Activated naive CD8-positive, alpha-beta T cell treated with anti-CD3 and anti-CD28 coated beads, Interleukin-2, amount 10 ng/mL, durations not matched to agents 7 days and 5 days (primary cell): ENCODE measurements at regions not wholly inside any gene's neighbourhood (a gene's known extent, or its start where the extent isn't known, plus 50 kb on each side); places are given as distances from the start of the nearest gene placed in this dataset.

Source experiments
- ATAC-seq: fragments of 150-1000 bp; cut with Tn5 transposase; one replicate; pipeline ENCODE4 v1.10.0; 2021; ENCODE audit warnings: low read depth, moderate library complexity
- POLR2A ChIA-PET: fragments of 350-600 bp; sonication (Branson Sonifier 250); formaldehyde crosslinking; loops from one replicate; lab custom pipeline; 2021; ENCODE audit warnings: antibody characterized with exemption; lab: Charles Lee
- DNase-seq: peaks from one replicate; pipeline ENCODE4 v3.0.0; 2021
- H3K27ac Mint-ChIP-seq: one replicate; pipeline ENCODE4 v1.8.0; 2022; ENCODE audit warnings: mild to moderate bottlenecking, mixed read lengths
- H3K27me3 Mint-ChIP-seq: one replicate; pipeline ENCODE4 v1.8.0; 2022; ENCODE audit warnings: mild to moderate bottlenecking, moderate library complexity, mixed read lengths
- H3K36me3 Mint-ChIP-seq: one replicate; pipeline ENCODE4 v1.8.0; 2021; ENCODE audit warnings: mild to moderate bottlenecking, mixed read lengths
- H3K4me1 Mint-ChIP-seq: one replicate; pipeline ENCODE4 v1.8.0; 2021; ENCODE audit warnings: mixed read lengths
- H3K4me3 Mint-ChIP-seq: one replicate; pipeline ENCODE4 v1.8.0; 2022; ENCODE audit warnings: mild to moderate bottlenecking, moderate library complexity, mixed read lengths
- H3K9me3 Mint-ChIP-seq: one replicate; pipeline ENCODE4 v1.8.0; 2021; ENCODE audit warnings: mixed read lengths

GRCh38 chr5:175365866-175366265, 78.1 kb downstream of the DRD1 start:
- ATAC-seq (no peak), DNase-seq (no peak)
- POLR2A ChIA-PET, result no interaction called here
- Mint-ChIP-seq H3K9me3 (no peaks in the 10 kb centered on the region), H3K4me1 (no peaks in the 10 kb centered on the region), H3K4me3 (no peak overlapping the region), H3K27ac (no peak overlapping the region), H3K27me3 (peaks cover 6% of the 10 kb centered on the region), H3K36me3 (no peaks in the 10 kb centered on the region)

GRCh38 chr5:175363300-175363699, 80.7 kb downstream of the DRD1 start:
- POLR2A ChIA-PET, result no interaction called here
- no peak overlapping the region for H3K27ac Mint-ChIP-seq
- H3K27me3 Mint-ChIP-seq, result peaks cover 9% of the 10 kb centered on the region
- H3K36me3 Mint-ChIP-seq, result no peaks in the 10 kb centered on the region
- H3K4me3 Mint-ChIP-seq, result no peak overlapping the region
- ATAC-seq (no peak), DNase-seq (no peak)
- H3K4me1 Mint-ChIP-seq, result no peaks in the 10 kb centered on the region
- no peaks in the 10 kb centered on the region for H3K9me3 Mint-ChIP-seq

- no peaks in the 10 kb centered on the region for H3K4me1 Mint-ChIP-seq
These were observed 86.0 kb downstream of the DRD1 start for GRCh38 chr5:175357995-175358394.

GRCh38 chr5:175356428-175356827, 87.6 kb downstream of the DRD1 start:
- no peak for ATAC-seq
- POLR2A ChIA-PET, result no interaction called here
- no peaks in the 10 kb centered on the region for H3K9me3 Mint-ChIP-seq

More at GRCh38 chr5:175357995-175358394, 86.0 kb downstream of the DRD1 start:
- Mint-ChIP-seq H3K27me3 (peaks cover 18% of the 10 kb centered on the region), H3K9me3 (no peaks in the 10 kb centered on the region), H3K36me3 (no peaks in the 10 kb centered on the region), H3K27ac (no peak overlapping the region), H3K4me3 (no peak overlapping the region)
- no peak for ATAC-seq
- no peak for DNase-seq
- POLR2A ChIA-PET, result no interaction called here

GRCh38 chr5:175354964-175355363, 89.0 kb downstream of the DRD1 start:
- Mint-ChIP-seq H3K36me3 (no peaks in the 10 kb centered on the region), H3K27me3 (peaks cover 10% of the 10 kb centered on the region), H3K9me3 (no peaks in the 10 kb centered on the region), H3K4me3 (no peak overlapping the region), H3K27ac (no peak overlapping the region), H3K4me1 (no peaks in the 10 kb centered on the region)
- POLR2A ChIA-PET, result interaction anchor here (0.6 kb wide), 1 partner anchor 13 kb away, joined by 3 read pairs; no protein-coding TSS in a partner anchor
- DNase-seq (no peak), ATAC-seq (no peak)

More at GRCh38 chr5:175356428-175356827, 87.6 kb downstream of the DRD1 start:
- no peak overlapping the region for H3K27ac Mint-ChIP-seq
- H3K4me1 Mint-ChIP-seq, result no peaks in the 10 kb centered on the region
- H3K4me3 Mint-ChIP-seq, result no peak overlapping the region
- peaks cover 15% of the 10 kb centered on the region for H3K27me3 Mint-ChIP-seq
- H3K36me3 Mint-ChIP-seq, result no peaks in the 10 kb centered on the region
- no peak for DNase-seq

GRCh38 chr5:175353926-175354325, 90.1 kb downstream of the DRD1 start:
- POLR2A ChIA-PET, result interaction anchor here (0.6 kb wide), 1 partner anchor 295 kb away, joined by 4 read pairs; no protein-coding TSS in a partner anchor
- H3K27ac Mint-ChIP-seq, result no peak overlapping the region

GRCh38 chr5:175351897-175352590, 91.9 kb downstream of the DRD1 start:
- H3K4me3 Mint-ChIP-seq, result no peak overlapping the region
- peaks cover 6% of the 10 kb centered on the region for H3K27me3 Mint-ChIP-seq
- H3K27ac Mint-ChIP-seq, result no peak overlapping the region
- no peaks in the 10 kb centered on the region for H3K4me1 Mint-ChIP-seq
- H3K36me3 Mint-ChIP-seq, result no peaks in the 10 kb centered on the region
- no peaks in the 10 kb centered on the region for H3K9me3 Mint-ChIP-seq
- POLR2A ChIA-PET, result no interaction called here
- no peak for DNase-seq
- no peak for ATAC-seq

More at GRCh38 chr5:175353926-175354325, 90.1 kb downstream of the DRD1 start:
- Mint-ChIP-seq H3K4me1 (no peaks in the 10 kb centered on the region), H3K27me3 (peaks cover 10% of the 10 kb centered on the region), H3K9me3 (no peaks in the 10 kb centered on the region), H3K36me3 (no peaks in the 10 kb centered on the region), H3K4me3 (no peak overlapping the region)
- DNase-seq (no peak), ATAC-seq (no peak)

GRCh38 chr5:175351126-175351525, 92.9 kb downstream of the DRD1 start:
- Mint-ChIP-seq H3K27ac (no peak overlapping the region), H3K9me3 (no peaks in the 10 kb centered on the region)

GRCh38 chr5:175347931-175348330, 96.1 kb downstream of the DRD1 start:
- Mint-ChIP-seq H3K9me3 (no peaks in the 10 kb centered on the region), H3K27me3 (peaks cover 1% of the 10 kb centered on the region), H3K27ac (no peak overlapping the region), H3K4me1 (no peaks in the 10 kb centered on the region), H3K4me3 (no peak overlapping the region), H3K36me3 (no peaks in the 10 kb centered on the region)
- POLR2A ChIA-PET, result no interaction called here
- DNase-seq (no peak), ATAC-seq (no peak)

More at GRCh38 chr5:175351126-175351525, 92.9 kb downstream of the DRD1 start:
- H3K27me3 Mint-ChIP-seq, result peaks cover 6% of the 10 kb centered on the region
- no peak for DNase-seq
- ATAC-seq, result no peak
- H3K4me3 Mint-ChIP-seq, result no peak overlapping the region
- H3K4me1 Mint-ChIP-seq, result no peaks in the 10 kb centered on the region
- no peaks in the 10 kb centered on the region for H3K36me3 Mint-ChIP-seq
- POLR2A ChIA-PET, result no interaction called here

- no peak overlapping the region for H3K4me3 Mint-ChIP-seq
- H3K27me3 Mint-ChIP-seq, result peaks cover under 1% of the 10 kb centered on the region
- H3K4me1 Mint-ChIP-seq, result no peaks in the 10 kb centered on the region
- H3K27ac Mint-ChIP-seq, result no peak overlapping the region
- DNase-seq (no peak), ATAC-seq (no peak)
- POLR2A ChIA-PET, result no interaction called here
- no peaks in the 10 kb centered on the region for H3K36me3 Mint-ChIP-seq
- no peaks in the 10 kb centered on the region for H3K9me3 Mint-ChIP-seq
These were observed 97.0 kb downstream of the DRD1 start for GRCh38 chr5:175347027-175347426.

- no peaks in the 10 kb centered on the region for H3K36me3 Mint-ChIP-seq
- ATAC-seq (no peak), DNase-seq (no peak)
- H3K27me3 Mint-ChIP-seq, result no peaks in the 10 kb centered on the region
- H3K4me1 Mint-ChIP-seq, result no peaks in the 10 kb centered on the region
- H3K9me3 Mint-ChIP-seq, result no peaks in the 10 kb centered on the region
- POLR2A ChIA-PET, result no interaction called here
- no peak overlapping the region for H3K27ac Mint-ChIP-seq
- no peak overlapping the region for H3K4me3 Mint-ChIP-seq
These were observed 99.4 kb downstream of the DRD1 start for GRCh38 chr5:175344331-175345195.

GRCh38 chr5:175343308-175343707, 100.7 kb downstream of the DRD1 start:
- no peaks in the 10 kb centered on the region for H3K36me3 Mint-ChIP-seq
- H3K9me3 Mint-ChIP-seq, result no peaks in the 10 kb centered on the region
- ATAC-seq, result no peak
- no peaks in the 10 kb centered on the region for H3K27me3 Mint-ChIP-seq
- no peak for DNase-seq
- H3K27ac Mint-ChIP-seq, result no peak overlapping the region
- no peaks in the 10 kb centered on the region for H3K4me1 Mint-ChIP-seq
- H3K4me3 Mint-ChIP-seq, result no peak overlapping the region
- POLR2A ChIA-PET, result no interaction called here

- Mint-ChIP-seq H3K9me3 (no peaks in the 10 kb centered on the region), H3K36me3 (no peaks in the 10 kb centered on the region), H3K4me3 (no peak overlapping the region)
These were observed 103.8 kb downstream of the DRD1 start for GRCh38 chr5:175340180-175340579.

GRCh38 chr5:175337680-175338079, 106.3 kb downstream of the DRD1 start:
- Mint-ChIP-seq H3K27me3 (peaks cover 2% of the 10 kb centered on the region), H3K4me1 (no peaks in the 10 kb centered on the region), H3K36me3 (no peaks in the 10 kb centered on the region), H3K27ac (no peak overlapping the region), H3K9me3 (no peaks in the 10 kb centered on the region), H3K4me3 (no peak overlapping the region)
- DNase-seq, result no peak
- POLR2A ChIA-PET, result no interaction called here
- no peak for ATAC-seq

More at GRCh38 chr5:175340180-175340579, 103.8 kb downstream of the DRD1 start:
- POLR2A ChIA-PET, result no interaction called here
- peaks cover 2% of the 10 kb centered on the region for H3K27me3 Mint-ChIP-seq
- ATAC-seq (no peak), DNase-seq (no peak)
- H3K27ac Mint-ChIP-seq, result no peak overlapping the region
- H3K4me1 Mint-ChIP-seq, result no peaks in the 10 kb centered on the region
